ENCODE measurements at regions not wholly inside any gene's neighbourhood (a gene's known extent, or its start where the extent isn't known, plus 50 kb on each side); places are given as distances from the start of the nearest gene placed in this dataset.

DNA sequence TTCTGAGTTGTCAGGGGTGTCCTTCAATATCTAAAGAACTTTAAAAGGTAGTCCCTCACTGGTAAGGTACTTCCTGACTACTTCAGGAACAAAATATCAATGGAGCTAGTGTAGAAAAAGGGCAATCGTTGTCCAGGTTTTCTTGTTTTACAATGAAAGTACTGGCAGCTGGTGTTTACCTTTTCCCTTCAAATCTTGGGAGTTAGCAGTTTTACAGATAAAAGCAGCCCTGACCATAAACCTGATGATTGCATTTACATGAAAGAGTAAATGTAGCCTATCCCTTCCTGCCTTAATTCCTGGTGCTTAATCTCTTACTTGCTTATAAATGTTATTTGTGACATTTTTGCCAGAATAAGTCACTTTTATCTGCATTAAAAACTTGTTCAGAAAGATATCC lies 559.9 kb upstream of the ARPP21 start:
- DNase-seq (no peak), ATAC-seq (ENCODE audit: low read depth) (no peak)
- Histone ChIP-seq H3K79me2 (ENCODE audit: control insufficient read depth, insufficient read depth, low read length) (no peaks in the 10 kb centered on the region), H4K20me1 (ENCODE audit: control insufficient read depth, insufficient read depth, low read length, poor library complexity, severe bottlenecking) (no peaks in the 10 kb centered on the region), H3K36me3 (replicated peaks in 1 of 2; ENCODE audit: control extremely low read depth in 1 of 2, control insufficient read depth in 1 of 2, extremely low read depth in 1 of 2, insufficient read depth in 2 of 2, low read length in 1 of 2) (no peaks in the 10 kb centered on the region), H2AFZ (ENCODE audit: insufficient read depth, low read depth, low read length, poor library complexity, severe bottlenecking) (no peak overlapping the region), H3K4me2 (replicated peaks; ENCODE audit: low read depth, low read length, poor library complexity, severe bottlenecking) (no peak overlapping the region), H3K9ac (ENCODE audit: low read length) (no peak overlapping the region), H3K27me3 (replicated peaks in 1 of 4; ENCODE audit: control extremely low read depth in 1 of 4, control insufficient read depth in 3 of 4, insufficient read depth in 4 of 4, low read length in 3 of 4) (no peaks in the 10 kb centered on the region), H3K9me3 (ENCODE audit: control extremely low read depth in 1 of 3, control insufficient read depth in 2 of 3, insufficient read depth in 1 of 3, low read length in 2 of 3) (no peaks in the 10 kb centered on the region), H3K27ac (ENCODE audit: low read length in 2 of 2) (no peak overlapping the region), H3K4me3 (ENCODE audit: control extremely low read depth in 1 of 5, extremely low read depth in 1 of 5, insufficient read depth in 1 of 5, low read depth in 2 of 5, low read length in 4 of 5) (no peak overlapping the region), H3K4me1 (ENCODE audit: control insufficient read depth in 2 of 2, insufficient read depth in 2 of 2, low read length in 2 of 2) (no peaks in the 10 kb centered on the region)
- no peak overlapping the region for H3K4me3 Mint-ChIP-seq
- 83% methylated on average over 1 of the region's 1 CpG for WGBS (ENCODE audit: insufficient coverage)
- no peaks in the 10 kb centered on the region for H3K4me1 Mint-ChIP-seq
- TF ChIP-seq, protein P1, sequence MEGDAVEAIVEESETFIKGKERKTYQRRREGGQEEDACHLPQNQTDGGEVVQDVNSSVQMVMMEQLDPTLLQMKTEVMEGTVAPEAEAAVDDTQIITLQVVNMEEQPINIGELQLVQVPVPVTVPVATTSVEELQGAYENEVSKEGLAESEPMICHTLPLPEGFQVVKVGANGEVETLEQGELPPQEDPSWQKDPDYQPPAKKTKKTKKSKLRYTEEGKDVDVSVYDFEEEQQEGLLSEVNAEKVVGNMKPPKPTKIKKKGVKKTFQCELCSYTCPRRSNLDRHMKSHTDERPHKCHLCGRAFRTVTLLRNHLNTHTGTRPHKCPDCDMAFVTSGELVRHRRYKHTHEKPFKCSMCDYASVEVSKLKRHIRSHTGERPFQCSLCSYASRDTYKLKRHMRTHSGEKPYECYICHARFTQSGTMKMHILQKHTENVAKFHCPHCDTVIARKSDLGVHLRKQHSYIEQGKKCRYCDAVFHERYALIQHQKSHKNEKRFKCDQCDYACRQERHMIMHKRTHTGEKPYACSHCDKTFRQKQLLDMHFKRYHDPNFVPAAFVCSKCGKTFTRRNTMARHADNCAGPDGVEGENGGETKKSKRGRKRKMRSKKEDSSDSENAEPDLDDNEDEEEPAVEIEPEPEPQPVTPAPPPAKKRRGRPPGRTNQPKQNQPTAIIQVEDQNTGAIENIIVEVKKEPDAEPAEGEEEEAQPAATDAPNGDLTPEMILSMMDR (IDR thresholded peaks at IDR 0.05), result no peak
- TF ChIP-seq EZH2 (IDR thresholded peaks at IDR 0.05; ENCODE audit: borderline replicate concordance, insufficient read depth, low read depth, low read length, poor library complexity, severe bottlenecking), result no peak
- H3K27me3 Mint-ChIP-seq, result no peaks in the 10 kb centered on the region
- CTCF ChIA-PET, result no interaction called here
- H3K9me3 Mint-ChIP-seq (ENCODE audit: insufficient read depth), result no peaks in the 10 kb centered on the region
- no peak overlapping the region for H3K27ac Mint-ChIP-seq
- intact Hi-C loops (cut with micrococcal nuclease), result no loop called here
- POLR2A ChIA-PET, result no interaction called here

DNA sequence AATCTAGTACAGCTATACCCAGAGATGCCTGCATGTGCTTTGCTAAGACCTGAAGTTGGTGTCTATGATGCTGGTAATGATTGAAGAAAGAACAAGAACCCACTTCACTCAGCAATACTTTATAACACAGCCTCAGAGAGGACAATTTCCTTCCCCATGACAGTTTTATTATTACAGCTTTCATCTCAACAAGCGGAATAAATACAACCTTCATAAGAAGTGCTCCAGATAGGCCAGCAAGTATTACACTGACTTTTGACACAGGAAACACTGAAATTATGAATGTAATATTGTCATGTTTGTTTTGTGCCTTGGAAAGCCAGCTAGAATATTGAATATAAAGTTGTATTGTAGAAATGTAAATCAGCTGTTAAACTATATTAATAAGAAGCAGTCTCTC lies 557.4 kb upstream of the ARPP21 start:
- Mint-ChIP-seq H3K4me3 (no peak overlapping the region), H3K4me1 (no peaks in the 10 kb centered on the region), H3K9me3 (ENCODE audit: insufficient read depth) (no peaks in the 10 kb centered on the region), H3K27me3 (no peaks in the 10 kb centered on the region), H3K27ac (no peak overlapping the region)
- TF ChIP-seq, protein P1 (IDR thresholded peaks at IDR 0.05), result no peak
- TF ChIP-seq EZH2 (IDR thresholded peaks at IDR 0.05; ENCODE audit: borderline replicate concordance, insufficient read depth, low read depth, low read length, poor library complexity, severe bottlenecking), result no peak
- Histone ChIP-seq H3K79me2 (ENCODE audit: control insufficient read depth, insufficient read depth, low read length) (no peaks in the 10 kb centered on the region), H3K9ac (ENCODE audit: low read length) (no peak overlapping the region), H3K27ac (ENCODE audit: low read length in 2 of 2) (no peak overlapping the region), H3K36me3 (replicated peaks in 1 of 2; ENCODE audit: control extremely low read depth in 1 of 2, control insufficient read depth in 1 of 2, extremely low read depth in 1 of 2, insufficient read depth in 2 of 2, low read length in 1 of 2) (no peaks in the 10 kb centered on the region), H2AFZ (ENCODE audit: insufficient read depth, low read depth, low read length, poor library complexity, severe bottlenecking) (no peak overlapping the region), H3K4me2 (replicated peaks; ENCODE audit: low read depth, low read length, poor library complexity, severe bottlenecking) (no peak overlapping the region), H3K9me3 (ENCODE audit: control extremely low read depth in 1 of 3, control insufficient read depth in 2 of 3, insufficient read depth in 1 of 3, low read length in 2 of 3) (no peaks in the 10 kb centered on the region), H3K4me1 (ENCODE audit: control insufficient read depth in 2 of 2, insufficient read depth in 2 of 2, low read length in 2 of 2) (no peaks in the 10 kb centered on the region), H3K4me3 (ENCODE audit: control extremely low read depth in 1 of 5, extremely low read depth in 1 of 5, insufficient read depth in 1 of 5, low read depth in 2 of 5, low read length in 4 of 5) (no peak overlapping the region), H3K27me3 (replicated peaks in 1 of 4; ENCODE audit: control extremely low read depth in 1 of 4, control insufficient read depth in 3 of 4, insufficient read depth in 4 of 4, low read length in 3 of 4) (no peaks in the 10 kb centered on the region), H4K20me1 (ENCODE audit: control insufficient read depth, insufficient read depth, low read length, poor library complexity, severe bottlenecking) (no peaks in the 10 kb centered on the region)
- ChIA-PET CTCF (no interaction called here), POLR2A (no interaction called here)
- WGBS (ENCODE audit: insufficient coverage), result no CpG with 5 or more reads among the region's 1 CpG
- intact Hi-C loops (cut with micrococcal nuclease), result no loop called here
- ATAC-seq (ENCODE audit: low read depth) (no peak), DNase-seq (no peak)
